HepG2 (cell line): ENCODE measurements at regions not wholly inside any gene's neighbourhood (a gene's known extent, or its start where the extent isn't known, plus 50 kb on each side); places are given as distances from the start of the nearest gene placed in this dataset.

Experiments used
- BRCA1 ChIP-seq: sonication (generic); formaldehyde crosslinking; IDR thresholded peaks from 2 replicates; pipeline ENCODE4 v1.4.0; 2020; ENCODE audit warnings: missing genetic modification reagents
- FOXK2 ChIP-seq: fragments of 450-650 bp; IDR thresholded peaks from 2 replicates; pipeline ENCODE4 v1.6.1; 2016
- MAX ChIP-seq: IDR thresholded peaks from 2 replicates; pipeline ENCODE4 v1.6.1; 2012; ENCODE audit warnings: inconsistent platforms
- ZNF619 ChIP-seq: sonication (generic); formaldehyde crosslinking; IDR thresholded peaks from 2 replicates; pipeline ENCODE4 v1.4.0; 2020; ENCODE audit warnings: mild to moderate bottlenecking, missing genetic modification reagents
- TF ChIP-seq, protein P1 (sequence below): IDR thresholded peaks from 2 replicates; pipeline ENCODE4 v1.6.1; 2016

GRCh38 chrX:68913249-68913547 is 84.4 kb downstream of the EFNB1 start:
- TF ChIP-seq ZNF619 (CRISPR knock-in tag) (no peak), FOXK2 (no peak), BRCA1 (no peak), MAX (no peak)
- TF ChIP-seq, protein P1, sequence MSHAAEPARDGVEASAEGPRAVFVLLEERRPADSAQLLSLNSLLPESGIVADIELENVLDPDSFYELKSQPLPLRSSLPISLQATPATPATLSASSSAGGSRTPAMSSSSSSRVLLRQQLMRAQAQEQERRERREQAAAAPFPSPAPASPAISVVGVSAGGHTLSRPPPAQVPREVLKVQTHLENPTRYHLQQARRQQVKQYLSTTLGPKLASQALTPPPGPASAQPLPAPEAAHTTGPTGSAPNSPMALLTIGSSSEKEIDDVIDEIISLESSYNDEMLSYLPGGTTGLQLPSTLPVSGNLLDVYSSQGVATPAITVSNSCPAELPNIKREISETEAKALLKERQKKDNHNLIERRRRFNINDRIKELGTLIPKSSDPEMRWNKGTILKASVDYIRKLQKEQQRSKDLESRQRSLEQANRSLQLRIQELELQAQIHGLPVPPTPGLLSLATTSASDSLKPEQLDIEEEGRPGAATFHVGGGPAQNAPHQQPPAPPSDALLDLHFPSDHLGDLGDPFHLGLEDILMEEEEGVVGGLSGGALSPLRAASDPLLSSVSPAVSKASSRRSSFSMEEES, result no peak
